Subcutaneous abdominal adipose tissue (tissue), 5 donors: ENCODE measurements at regions not wholly inside any gene's neighbourhood (a gene's known extent, or its start where the extent isn't known, plus 50 kb on each side); places are given as distances from the start of the nearest gene placed in this dataset.

Experiments
- H3K27ac ChIP-seq: one replicate; pipeline ENCODE4 v1.7.0; 2013; ENCODE audit warnings: low read depth, mild to moderate bottlenecking, inconsistent platforms, low read length, moderate library complexity
- H3K27me3 ChIP-seq, 5 donors: one replicate each; pipeline ENCODE4 v1.7.0; 2013; ENCODE audit warnings: low read length in 5 of 5, inconsistent platforms in 1 of 5; ENCODE audit not compliant: control insufficient read depth in 5 of 5, insufficient read depth in 4 of 5
- H3K36me3 ChIP-seq, 5 donors: one replicate each; pipeline ENCODE4 v1.7.0; 2013; ENCODE audit warnings: low read length in 5 of 5; ENCODE audit not compliant: control insufficient read depth in 5 of 5, insufficient read depth in 5 of 5
- H3K4me1 ChIP-seq, 5 donors: one replicate each; pipeline ENCODE4 v1.7.0; 2013; ENCODE audit warnings: low read length in 5 of 5, mild to moderate bottlenecking in 3 of 5, moderate library complexity in 1 of 5; ENCODE audit not compliant: control insufficient read depth in 5 of 5, insufficient read depth in 5 of 5
- H3K4me3 ChIP-seq, 5 donors: one replicate each; pipeline ENCODE4 v1.7.0; 2013; ENCODE audit warnings: low read length in 5 of 5, low read depth in 1 of 5
- H3K9ac ChIP-seq, 5 donors: one replicate each; pipeline ENCODE4 v1.7.0; 2013; ENCODE audit warnings: low read length in 5 of 5, mild to moderate bottlenecking in 4 of 5, moderate library complexity in 3 of 5
- H3K9me3 ChIP-seq, 5 donors: one replicate each; pipeline ENCODE4 v1.7.0; 2013; ENCODE audit warnings: low read length in 5 of 5; ENCODE audit not compliant: control insufficient read depth in 5 of 5
- donor health status: healthy.
- donor health status: healthy.
- donor health status: healthy.
- donor health status: healthy.
- donor health status: healthy.

- Histone ChIP-seq H3K27me3 (peaks cover 6 to 11% (median 10%) of the 10 kb centered on the region in 5 donors), H3K36me3 (no peaks in the 10 kb centered on the region), H3K27ac (no peak overlapping the region), H3K9ac (no peak overlapping the region), H3K4me3 (no peak overlapping the region), H3K9me3 (peaks cover 6 to 16% (median 14%) of the 10 kb centered on the region in 5 donors), H3K4me1 (no peaks in the 10 kb centered on the region)
Measured at GRCh38 chr14:104250175-104250574, 111.8 kb downstream of the KIF26A start.

- Histone ChIP-seq H3K4me1 (no peaks in the 10 kb centered on the region), H3K27ac (no peak overlapping the region), H3K9ac (no peak overlapping the region), H3K9me3 (peaks cover 0 to 4% (median 0%) of the 10 kb centered on the region in 5 donors), H3K4me3 (no peak overlapping the region), H3K27me3 (peaks cover 8 to 18% (median 17%) of the 10 kb centered on the region in 5 donors), H3K36me3 (no peaks in the 10 kb centered on the region)
Measured at GRCh38 chr14:104252256-104253215, 114.1 kb downstream of the KIF26A start.

- Histone ChIP-seq H3K36me3 (no peaks in the 10 kb centered on the region), H3K4me3 (no peak overlapping the region), H3K9ac (no peak overlapping the region)
Measured at GRCh38 chr14:104253223-104253822, 114.9 kb downstream of the KIF26A start.

DNA sequence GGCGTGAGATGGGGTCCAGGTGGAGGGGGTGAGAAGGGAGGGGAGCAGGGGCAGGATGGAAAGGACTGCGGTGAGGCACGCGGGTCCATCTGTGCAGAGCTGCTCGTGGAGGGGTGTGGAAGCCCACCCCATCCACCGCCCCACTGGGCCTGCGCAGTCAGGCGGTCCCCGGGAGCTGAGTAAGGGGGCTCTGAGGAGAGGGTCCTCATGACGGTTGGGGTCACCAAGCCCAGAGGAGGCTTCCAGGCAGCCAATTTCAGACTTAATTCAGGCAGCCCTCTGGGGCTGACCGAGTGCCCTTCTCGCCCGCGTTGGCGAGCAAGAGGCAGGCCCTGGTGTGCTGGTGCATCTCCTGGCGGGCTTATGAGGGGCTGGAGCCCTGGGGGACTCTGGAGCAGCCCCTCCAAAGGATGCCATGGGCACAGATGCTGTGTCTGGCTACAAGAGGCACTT, 115.5 kb downstream of the KIF26A start:
- Histone ChIP-seq H3K4me1 (no peaks in the 10 kb centered on the region), H3K9me3 (peaks cover 0 to 4% (median 0%) of the 10 kb centered on the region in 5 donors), H3K9ac (no peak overlapping the region), H3K27ac (no peak overlapping the region), H3K4me3 (no peak overlapping the region), H3K27me3 (peaks cover 8 to 21% (median 17%) of the 10 kb centered on the region in 5 donors), H3K36me3 (no peaks in the 10 kb centered on the region)

More at GRCh38 chr14:104253223-104253822, 114.9 kb downstream of the KIF26A start:
- Histone ChIP-seq H3K27ac (no peak overlapping the region), H3K27me3 (peaks cover 8 to 21% (median 17%) of the 10 kb centered on the region in 5 donors), H3K9me3 (peaks cover 0 to 4% (median 0%) of the 10 kb centered on the region in 5 donors), H3K4me1 (no peaks in the 10 kb centered on the region)

DNA sequence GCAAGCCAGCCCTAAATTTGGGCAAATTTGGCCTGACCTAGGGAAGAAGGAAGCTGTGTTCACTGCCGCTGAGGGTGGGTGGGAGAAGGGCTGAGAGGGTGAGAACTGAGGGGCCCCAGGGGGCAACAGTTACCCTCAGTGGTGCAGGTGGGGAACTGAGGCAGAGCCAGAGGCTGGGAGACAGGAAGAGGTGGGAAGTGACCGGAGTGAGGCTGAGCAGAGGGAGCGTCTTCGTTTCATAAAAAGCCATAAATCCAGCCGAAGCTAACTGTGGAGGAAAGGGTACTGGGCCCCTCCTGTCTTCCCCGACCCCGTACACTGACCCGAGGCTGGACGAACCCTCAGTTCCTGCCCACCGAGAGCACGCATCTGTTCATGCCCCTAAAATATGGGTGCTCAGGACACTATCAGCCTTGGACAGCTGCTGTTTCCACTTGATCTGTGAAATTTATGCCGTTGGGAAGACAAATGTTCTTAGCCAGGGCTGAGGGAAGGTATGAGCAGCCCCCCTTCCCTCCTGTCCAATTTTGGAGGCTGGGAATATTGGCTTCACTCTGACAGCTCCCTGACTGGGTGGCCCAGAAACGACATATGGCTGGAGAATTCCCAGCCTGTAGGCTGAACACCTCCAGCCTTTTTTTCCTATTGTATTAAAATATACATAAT, 116.5 kb downstream of the KIF26A start:
- Histone ChIP-seq H3K9ac (no peak overlapping the region), H3K4me3 (no peak overlapping the region), H3K4me1 (no peaks in the 10 kb centered on the region), H3K27me3 (peaks cover 8 to 21% (median 17%) of the 10 kb centered on the region in 5 donors), H3K27ac (no peak overlapping the region), H3K36me3 (no peaks in the 10 kb centered on the region), H3K9me3 (peaks cover 0 to 6% (median 2%) of the 10 kb centered on the region in 5 donors)

DNA sequence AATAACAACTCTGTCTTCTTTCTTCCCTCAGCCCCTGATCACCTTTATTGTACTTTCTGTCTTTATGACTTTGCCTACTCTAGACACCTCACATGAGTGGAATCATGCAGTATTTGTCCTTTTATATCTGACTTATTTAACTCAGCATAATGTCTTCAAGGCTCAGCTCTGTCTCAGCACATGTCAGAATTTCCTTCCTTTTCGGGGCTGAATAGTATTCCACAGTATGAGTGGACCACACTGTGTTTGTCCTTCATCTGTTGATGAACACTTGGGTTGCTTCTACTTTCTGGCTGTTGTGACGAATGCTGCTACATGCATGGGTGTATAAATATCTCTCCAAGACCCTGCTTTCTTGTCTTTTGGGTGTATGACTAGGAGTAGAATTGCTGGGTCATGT, 117.6 kb downstream of the KIF26A start:
- Histone ChIP-seq H3K36me3 (no peaks in the 10 kb centered on the region), H3K27me3 (peaks cover 8 to 21% (median 17%) of the 10 kb centered on the region in 5 donors), H3K4me1 (no peaks in the 10 kb centered on the region), H3K4me3 (no peak overlapping the region), H3K27ac (no peak overlapping the region), H3K9ac (no peak overlapping the region), H3K9me3 (peaks cover 0 to 6% (median 4%) of the 10 kb centered on the region in 5 donors)

DNA sequence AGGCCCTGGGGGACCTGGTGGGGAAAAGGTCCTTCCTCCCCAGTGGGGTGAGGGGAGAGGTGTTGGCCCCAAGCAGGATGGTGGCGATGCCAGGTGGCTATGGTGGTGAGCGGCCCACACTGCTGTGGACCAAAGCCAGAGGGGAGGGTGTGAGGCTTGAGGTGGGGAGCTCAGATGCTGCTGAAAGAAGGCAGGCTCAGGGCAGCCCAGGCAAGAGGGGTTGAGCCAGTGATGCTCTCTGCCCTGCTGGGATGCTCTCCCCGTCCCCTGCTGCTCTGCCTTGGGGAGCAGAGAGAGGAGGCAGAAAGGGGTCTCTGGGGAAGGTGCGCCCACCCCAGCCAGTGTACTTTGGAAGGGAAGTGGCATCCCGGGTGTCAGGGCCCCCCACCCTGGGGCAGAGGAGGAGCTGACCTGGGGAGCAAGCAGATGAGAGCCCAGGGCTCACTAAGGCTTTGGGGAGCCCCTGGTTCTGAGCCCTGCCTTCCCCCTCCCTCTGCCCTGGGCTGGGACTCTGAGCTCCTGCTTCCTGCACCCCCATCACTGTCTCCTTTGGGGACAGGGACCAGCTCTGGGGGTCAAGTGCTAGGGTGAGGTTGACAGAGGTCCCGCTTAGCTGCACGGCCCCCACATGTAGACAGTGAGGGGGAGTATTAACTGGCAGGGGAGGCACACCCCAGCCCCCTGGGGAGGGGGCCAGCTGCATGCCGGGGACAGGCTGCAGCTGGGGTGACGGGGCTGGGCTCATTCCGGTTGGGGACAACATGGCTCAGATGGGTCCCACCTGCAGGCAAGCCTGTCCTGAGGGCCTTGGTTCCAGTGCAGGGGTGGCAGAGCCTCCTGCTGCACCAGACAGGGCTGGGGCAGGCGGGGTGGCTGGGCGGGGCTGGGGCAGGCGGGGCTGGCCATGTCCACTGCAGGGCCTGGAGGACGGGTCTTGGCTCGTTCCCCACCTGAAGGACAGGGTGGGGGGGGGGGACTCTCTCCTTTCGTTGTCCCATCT, 124.4 kb downstream of the KIF26A start:
- Histone ChIP-seq H3K4me1 (peaks cover 0 to 5% (median 0%) of the 10 kb centered on the region in 5 donors), H3K36me3 (no peaks in the 10 kb centered on the region), H3K9ac (no peak overlapping the region), H3K27ac (no peak overlapping the region), H3K9me3 (peaks cover 3 to 13% (median 9%) of the 10 kb centered on the region in 5 donors), H3K4me3 (no peak overlapping the region), H3K27me3 (peaks cover 0 to 7% (median 4%) of the 10 kb centered on the region in 5 donors)

DNA sequence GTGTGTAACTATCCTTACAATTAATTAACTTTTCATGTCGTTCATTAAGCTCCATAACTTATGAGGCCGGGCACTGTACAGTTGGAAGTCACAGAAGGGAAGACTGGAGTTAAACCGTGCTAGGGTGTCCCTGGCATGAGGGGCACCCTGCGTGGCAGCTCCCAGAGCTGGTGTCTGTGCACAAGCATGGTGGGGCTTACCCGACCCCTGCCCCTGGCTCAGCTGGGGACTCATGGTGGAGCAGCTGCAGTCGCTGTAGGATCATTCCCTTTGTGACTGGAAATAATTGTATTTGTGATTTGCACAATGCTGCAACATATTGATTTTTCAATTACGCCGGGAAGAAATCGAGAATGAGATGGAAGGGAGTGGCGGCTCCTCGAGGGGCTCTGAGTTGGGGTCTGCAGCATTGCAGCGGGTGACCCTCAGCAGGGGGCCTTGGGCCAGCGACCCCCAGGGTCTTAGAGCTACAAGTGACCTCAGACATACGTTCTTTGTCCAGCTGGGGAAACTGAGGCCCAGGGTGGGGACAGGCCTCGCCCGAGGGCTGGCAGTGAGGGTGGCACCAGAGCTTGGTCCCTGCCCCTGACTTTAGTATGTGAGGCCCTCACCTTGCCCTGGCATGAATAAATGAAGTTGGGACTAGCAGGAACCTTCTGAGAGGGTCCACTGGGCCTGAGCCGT, 125.4 kb downstream of the KIF26A start:
- no peak overlapping the region for H3K27ac ChIP-seq
- H3K27me3 ChIP-seq = peaks cover 0 to 7% (median 4%) of the 10 kb centered on the region in 5 donors
- peaks cover 0 to 9% (median 0%) of the 10 kb centered on the region in 5 donors for H3K4me1 ChIP-seq
- H3K9ac ChIP-seq = no peak overlapping the region
- H3K4me3 ChIP-seq = no peak overlapping the region
- no peaks in the 10 kb centered on the region for H3K36me3 ChIP-seq
- H3K9me3 ChIP-seq = peaks cover 3 to 13% (median 9%) of the 10 kb centered on the region in 5 donors
